ENCODE measurements at regions not wholly inside any gene's neighbourhood (a gene's known extent, or its start where the extent isn't known, plus 50 kb on each side); places are given as distances from the start of the nearest gene placed in this dataset.

GRCh38 chr18:6609666-6610264 is 119.8 kb upstream of the ARHGAP28 start:
- no peak for TF ChIP-seq CTCF (IDR thresholded peaks at IDR 0.05; ENCODE audit: low read length)
- no peak for TF ChIP-seq EZH2 (IDR thresholded peaks at IDR 0.05; ENCODE audit: borderline replicate concordance, low read length)

Measured in OCI-LY1 (cell line).